NCI-H510A treated with DMSO at 0.1 percent for 48 hours (cell line): ENCODE measurements at regions not wholly inside any gene's neighbourhood (a gene's known extent, or its start where the extent isn't known, plus 50 kb on each side); places are given as distances from the start of the nearest gene placed in this dataset.

Experiments
- DNase-seq: peaks from one replicate; lab custom pipeline; 2025; lab: John Stamatoyannopoulos, UW

DNA sequence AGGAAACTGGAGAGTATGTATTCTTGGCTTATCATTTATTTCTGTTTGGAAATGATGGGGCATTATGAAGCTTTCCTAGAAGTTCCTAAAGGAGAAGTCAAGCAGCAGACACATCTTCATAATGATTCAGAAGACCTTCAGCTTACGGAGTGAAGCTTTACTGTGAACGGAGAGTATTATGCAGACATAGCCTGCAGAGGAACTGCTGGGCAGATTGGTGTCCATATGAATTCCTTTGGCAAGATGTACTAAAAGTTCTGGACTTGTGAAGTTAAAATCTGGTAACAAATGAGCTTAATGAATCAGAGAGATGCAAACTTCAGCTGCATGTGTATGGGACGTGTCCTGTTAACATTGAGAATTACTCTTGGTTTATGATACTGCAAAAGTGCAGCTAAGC is 60.1 kb downstream of the NABP1 start:
- DNase-seq: no peak

DNA sequence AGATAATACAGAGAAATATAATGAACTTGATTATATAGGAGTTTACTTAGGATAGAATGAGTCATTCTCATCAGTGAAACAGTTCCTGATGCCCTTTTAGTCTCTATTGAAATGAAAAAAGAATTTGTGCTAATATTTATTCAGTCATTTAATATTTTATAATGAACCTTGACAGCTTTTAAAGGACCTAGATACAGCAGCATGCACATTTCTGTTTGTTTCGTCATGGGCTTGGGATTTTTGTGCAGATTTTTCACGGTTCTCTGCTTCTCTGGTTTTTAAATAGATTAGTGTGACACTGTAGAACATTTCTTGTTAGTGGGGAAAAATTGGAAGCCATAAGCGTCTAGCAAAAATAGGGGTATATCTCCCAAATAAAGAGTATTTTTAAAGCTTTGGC is 60.7 kb downstream of the NABP1 start:
- no peak for DNase-seq

GRCh38 chr2:191739194-191739593 is 61.3 kb downstream of the NABP1 start:
- DNase-seq: no peak

DNA sequence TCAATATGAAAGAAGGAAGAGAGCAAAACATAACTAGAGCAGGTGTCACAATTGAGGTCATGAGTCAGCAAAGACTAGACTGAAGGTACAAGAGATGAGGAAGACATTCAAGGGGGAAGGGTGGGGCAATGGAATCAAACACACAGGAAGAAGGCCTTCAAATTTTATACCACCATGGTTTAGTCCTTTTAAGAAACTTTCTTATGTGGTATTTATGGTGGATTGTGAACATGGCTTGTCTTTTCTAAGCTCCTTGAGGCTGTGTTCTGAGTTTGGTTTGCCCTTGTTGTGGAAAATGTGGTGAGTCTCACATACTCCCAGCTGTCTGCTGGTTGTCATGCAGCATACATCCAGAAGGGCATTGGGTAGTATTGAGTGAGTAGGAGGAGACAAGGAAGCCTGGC is 62.1 kb downstream of the NABP1 start:
- DNase-seq: no peak

GRCh38 chr2:191740759-191741158 is 62.8 kb downstream of the NABP1 start:
- DNase-seq: no peak

DNA sequence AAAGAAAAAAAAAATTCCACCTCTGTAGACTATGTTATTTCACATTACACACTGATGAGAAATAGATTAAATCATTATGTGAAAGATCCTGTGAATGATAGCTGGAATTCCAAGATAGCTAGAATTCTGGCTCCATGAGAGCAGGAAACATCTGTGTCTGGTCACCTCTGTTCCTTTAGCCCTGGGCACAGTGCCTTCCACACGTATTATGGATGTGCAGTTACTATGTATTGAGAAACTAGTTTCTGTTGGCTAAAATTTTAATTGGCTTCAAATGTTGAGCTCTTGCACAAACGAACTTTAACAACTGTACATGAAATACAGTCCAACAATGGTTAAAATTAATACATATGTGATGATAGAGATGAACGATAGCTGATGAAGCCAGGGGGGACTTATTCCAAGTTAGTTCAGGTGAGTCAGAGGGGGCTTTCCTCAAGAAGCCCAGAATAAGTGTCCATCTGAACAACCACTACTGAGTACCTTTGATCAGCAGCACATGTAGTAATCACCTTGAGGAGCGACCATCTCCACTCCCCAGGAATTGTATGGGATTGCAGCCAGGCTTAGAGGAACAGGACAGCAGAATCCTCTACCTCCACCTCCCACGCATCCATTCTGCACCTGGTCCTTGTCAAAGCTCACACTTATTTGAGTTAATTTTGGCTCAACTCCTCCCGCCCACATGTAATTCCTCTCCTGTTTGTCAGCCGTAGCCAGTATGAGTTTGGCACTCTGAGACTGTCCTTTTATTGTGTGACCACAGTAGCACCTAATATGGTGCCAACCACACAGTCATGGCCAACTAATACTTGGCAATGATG is 68.6 kb downstream of the NABP1 start:
- DNase-seq: no peak

- no peak for DNase-seq
Measured at GRCh38 chr2:191747170-191747530, 69.2 kb downstream of the NABP1 start.

DNA sequence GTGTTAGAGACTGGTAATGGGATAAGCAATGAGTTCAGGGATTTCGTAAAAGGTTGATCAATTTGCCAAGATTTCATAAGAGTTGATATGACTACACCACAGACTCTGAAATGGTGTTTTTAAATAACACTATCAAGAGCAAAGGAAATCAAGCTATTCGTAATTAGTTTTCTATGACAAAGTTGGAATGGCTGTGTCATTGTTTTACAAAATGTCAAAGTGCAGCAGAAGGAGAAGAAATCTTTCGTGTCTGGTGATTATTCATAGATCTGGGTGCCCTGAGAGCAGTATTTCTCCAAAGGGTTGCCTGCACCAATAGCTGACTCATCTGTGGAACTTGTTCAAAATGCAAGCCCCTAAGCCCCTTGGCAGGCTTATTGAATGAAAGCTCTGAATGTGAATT is 70.1 kb downstream of the NABP1 start:
- no peak for DNase-seq

DNA sequence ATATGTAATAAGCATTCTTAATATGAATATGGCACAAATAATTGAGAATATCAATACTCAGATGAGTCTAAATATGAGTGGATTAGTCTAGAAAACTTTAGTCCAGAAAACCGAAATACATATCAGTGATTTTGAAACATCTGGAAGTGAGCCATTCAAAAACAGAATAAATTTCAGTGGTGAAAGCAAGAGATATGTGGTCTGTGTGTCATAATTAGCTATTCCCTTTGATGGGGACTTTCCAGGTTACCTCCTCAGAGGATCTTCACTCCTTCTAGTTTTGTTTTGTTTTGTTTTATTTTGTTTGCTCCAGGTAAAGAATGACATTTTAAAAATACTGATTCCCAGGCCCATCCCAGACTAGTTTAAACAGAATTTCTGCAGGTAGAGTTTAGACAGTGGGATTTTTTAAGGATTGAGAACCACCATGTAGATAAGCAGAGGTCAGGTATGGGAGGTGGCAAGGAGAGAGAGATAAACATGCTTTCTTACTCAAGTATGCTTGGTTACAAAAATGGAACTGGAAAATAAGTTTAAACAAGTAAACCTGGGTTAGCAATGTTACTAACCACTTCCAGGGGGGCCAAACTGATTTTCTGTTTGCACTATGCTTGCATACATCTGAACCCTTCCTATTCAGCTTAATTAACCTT is 70.7 kb downstream of the NABP1 start:
- DNase-seq: no peak

- no peak for DNase-seq
Measured at GRCh38 chr2:191749181-191749540, 71.2 kb downstream of the NABP1 start.

DNA sequence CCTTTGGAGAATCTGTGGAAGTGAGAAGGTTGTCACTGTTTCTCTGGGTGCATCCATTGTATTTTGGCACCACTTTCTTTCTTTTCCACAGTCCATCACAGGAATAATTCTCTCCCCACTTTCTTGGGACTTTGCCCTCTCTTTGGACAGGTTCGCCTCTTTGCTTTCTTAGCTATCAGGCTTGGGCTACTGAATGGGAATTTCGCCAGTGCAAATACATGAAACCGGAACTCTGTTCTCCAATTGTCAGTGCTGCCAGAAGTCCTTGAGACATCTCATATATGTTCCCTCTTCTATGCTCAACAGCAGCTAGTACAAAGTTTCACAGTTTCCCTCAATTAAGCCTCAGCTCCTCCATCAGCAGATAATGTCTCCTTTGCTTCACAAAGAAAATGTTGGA is 76.2 kb downstream of the NABP1 start:
- no peak for DNase-seq

DNA sequence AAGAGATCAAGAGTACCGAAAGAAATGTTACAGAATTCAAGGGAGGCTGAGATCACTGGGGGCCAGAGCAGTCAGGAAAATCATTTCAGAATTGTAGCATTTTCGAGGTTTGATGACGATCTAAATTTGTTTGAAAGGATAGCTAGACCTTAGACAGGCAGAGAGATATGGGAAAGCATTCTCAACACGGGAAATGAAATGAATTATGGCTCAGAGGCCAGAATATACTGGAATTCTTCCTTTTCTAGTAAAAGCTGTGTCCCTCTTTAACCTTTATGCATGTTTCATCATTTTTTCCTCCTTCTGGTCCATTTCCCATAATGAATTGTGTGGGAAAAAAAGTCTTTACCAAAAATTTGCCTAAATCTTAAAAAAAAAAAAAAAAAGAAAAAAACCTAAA is 78.8 kb downstream of the NABP1 start:
- no peak for DNase-seq

DNA sequence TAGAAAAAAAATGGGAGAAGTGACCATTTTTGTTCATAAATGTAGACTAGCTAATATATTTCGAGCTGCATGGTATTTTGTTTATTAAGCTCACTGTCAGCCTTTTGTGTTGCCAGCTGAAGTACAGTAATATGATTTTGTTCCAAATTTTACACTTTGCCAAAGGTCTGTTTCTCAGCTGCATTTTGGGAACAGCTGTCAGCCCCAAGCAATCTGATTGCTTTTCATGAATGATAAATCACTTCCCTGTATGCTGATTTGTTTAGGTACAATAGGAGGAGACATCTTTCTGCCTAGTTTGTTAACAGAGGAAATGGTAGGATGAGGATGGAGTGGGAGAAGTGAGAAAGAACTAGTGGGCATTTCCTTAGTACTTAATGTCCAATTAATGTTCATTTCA is 79.3 kb downstream of the NABP1 start:
- DNase-seq: no peak

DNA sequence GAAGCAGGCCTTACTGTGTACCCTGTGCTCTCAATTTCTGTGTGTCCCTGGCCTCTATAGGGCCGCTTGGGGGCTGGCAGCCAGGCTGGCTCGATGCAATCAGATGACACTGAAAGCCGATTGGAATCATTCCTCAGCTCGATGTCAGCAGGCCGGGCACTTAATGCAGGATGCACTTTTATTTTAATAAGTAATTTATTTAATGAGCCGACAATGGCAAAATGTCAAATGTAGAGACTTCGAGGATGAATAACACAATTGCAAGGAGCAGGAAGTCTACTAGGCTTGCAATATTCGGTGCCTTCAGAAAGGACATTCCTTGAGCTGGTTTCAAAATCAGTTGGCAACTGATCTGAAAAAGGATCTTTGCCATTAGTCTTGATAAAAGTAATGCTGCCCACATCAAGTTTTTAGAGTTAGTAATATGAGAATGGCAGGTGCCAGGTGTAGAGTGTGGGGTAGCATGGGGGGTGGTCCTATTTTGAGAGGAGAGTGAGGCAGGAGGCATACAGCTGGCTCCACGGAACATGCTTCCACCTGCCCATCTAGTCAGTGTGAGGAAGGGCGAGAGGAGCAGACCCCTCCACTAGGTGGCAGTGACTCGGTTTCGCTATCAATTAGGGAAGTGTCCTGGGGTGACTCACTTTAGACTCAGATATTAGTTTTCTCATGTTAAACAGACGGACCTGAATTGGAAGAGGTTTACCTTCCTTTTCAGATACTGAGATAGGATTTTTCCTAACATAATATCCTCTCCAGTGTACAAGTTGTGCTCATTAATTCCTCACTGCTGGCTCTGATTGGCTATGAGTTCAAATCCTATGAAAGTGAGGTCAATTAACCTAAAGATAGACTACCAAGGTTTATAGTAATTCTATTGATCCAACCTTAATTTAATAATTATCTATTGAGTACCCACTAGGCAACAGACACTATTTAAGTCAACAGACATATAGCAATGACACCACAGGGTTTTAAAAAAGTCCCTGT is 80.9 kb downstream of the NABP1 start:
- peak; percentile 28 for DNase-seq

- DNase-seq: no peak
Measured at GRCh38 chr2:191759680-191760079, 81.7 kb downstream of the NABP1 start.

DNA sequence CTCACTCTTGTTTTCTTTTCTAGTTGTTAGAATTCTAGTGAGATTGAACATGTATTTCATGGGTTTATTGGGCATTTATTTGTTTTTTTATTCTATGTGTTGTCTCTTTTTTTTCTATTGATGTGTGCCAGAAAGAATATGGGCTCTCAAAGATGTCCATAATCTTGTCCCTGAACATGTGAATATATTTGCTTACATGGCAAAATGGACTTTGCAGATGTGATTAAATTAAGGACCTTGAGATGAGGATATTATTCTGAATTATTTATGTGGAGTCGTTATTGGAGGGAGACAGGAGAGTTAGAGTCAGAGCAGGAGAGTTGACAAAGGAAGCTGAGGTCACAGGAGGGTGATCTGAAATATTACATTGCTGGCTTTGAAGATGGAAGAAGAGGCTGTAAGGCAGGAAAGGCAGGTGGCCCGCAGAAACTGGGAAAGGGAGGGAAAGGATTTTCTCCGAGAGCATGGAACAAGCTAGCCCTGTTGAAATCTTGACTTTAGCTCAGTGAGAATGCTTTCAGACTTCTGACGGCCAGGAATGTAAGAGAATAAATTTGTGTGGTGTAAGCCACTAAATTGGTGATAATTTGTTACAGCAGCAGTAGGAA is 82.8 kb downstream of the NABP1 start:
- DNase-seq: no peak

DNA sequence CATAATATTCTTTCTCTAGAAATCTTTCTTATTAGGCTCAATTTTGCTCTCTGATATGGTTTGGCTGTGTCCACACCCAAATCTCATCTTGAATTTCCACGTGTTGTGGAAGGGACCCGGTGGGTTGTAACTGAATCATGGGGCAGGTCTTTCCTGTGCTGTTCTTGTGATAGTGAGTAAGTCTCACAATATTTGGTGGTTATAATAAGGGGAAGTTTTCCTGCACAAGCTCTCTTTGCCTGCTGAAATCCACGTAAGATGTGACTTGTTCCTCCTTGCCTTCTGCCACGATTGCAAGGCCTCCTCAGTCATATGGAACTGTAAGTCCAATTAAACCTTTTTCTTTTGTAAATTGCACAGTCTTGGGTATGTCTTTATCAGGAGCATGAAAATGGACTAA is 73.8 kb downstream of the CAVIN2 start:
- DNase-seq: no peak

- DNase-seq: no peak
Measured at GRCh38 chr2:191777351-191777750, 69.5 kb downstream of the CAVIN2 start.

DNA sequence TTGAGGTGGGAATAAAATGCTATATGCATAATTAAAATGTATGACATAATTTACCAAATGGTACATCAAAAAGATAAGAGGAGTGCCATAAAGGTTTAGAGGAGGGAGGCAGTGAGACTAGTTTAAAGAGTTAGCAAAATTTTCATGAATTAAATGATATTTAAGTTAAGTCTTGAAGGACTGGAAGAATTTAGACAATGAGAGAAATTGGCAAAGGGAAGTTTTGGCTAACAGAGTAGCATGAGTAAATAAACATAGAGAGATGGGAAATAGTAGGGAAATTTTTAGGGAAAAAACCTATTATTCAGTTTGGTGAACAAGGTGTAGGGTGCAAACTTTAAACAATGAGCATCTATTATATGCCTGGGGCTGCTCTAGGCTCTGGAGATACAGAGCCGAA is 68.8 kb downstream of the CAVIN2 start:
- no peak for DNase-seq

GRCh38 chr2:191782351-191782750 is 64.5 kb downstream of the CAVIN2 start:
- DNase-seq: no peak

GRCh38 chr2:191783416-191783815 is 63.5 kb downstream of the CAVIN2 start:
- DNase-seq: no peak
